22Rv1 (cell line): ENCODE measurements at regions not wholly inside any gene's neighbourhood (a gene's known extent, or its start where the extent isn't known, plus 50 kb on each side); places are given as distances from the start of the nearest gene placed in this dataset.
"Not testable (repeated sequence)": the region's sequence is repeated elsewhere in the genome, so short reads cannot be mapped to it uniquely, and the experiment has no call there.

Source experiments
- H3K27ac ChIP-seq: fragments of 450-650 bp; 2 replicates; pipeline ENCODE4 v1.5.1; 2017
- CTCF ChIP-seq: fragments of 450-650 bp; IDR thresholded peaks from 2 replicates; pipeline ENCODE4 v1.5.1; 2017; ENCODE audit warnings: mild to moderate bottlenecking
- ZFX ChIP-seq: fragments of 450-650 bp; IDR thresholded peaks from 2 replicates; pipeline ENCODE4 v1.6.1; 2017; ENCODE audit warnings: antibody characterized with exemption, borderline replicate concordance

- H3K27ac ChIP-seq, result no peak overlapping the region
- TF ChIP-seq ZFX (no peak), CTCF (no peak)
Measured at GRCh38 chr5:101532430-101532829, 629.3 kb upstream of the ST8SIA4 start.

DNA sequence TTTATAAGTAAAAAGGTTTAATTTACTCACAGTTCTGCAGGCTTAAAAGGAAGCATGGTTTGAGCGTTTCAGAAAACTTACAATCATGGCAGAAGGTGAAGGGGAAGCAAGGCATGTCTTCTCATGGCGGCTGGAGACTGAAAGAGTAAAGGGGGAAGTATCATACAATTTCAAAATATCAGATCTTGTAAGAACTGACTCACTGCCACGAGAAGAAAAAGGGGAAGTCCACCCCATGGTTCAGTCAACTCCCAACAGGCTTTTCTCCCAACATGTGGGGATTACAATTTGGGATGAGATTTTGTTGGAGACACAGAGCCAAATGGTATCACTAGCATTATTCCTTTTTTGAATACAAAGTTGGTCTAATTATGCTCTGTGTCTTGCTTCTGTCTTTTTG, 627.9 kb upstream of the ST8SIA4 start:
- TF ChIP-seq CTCF (no peak), ZFX (no peak)
- no peak overlapping the region for H3K27ac ChIP-seq

GRCh38 chr5:101529094-101529493, 626.0 kb upstream of the ST8SIA4 start:
- H3K27ac ChIP-seq, result not testable (repeated sequence)

DNA sequence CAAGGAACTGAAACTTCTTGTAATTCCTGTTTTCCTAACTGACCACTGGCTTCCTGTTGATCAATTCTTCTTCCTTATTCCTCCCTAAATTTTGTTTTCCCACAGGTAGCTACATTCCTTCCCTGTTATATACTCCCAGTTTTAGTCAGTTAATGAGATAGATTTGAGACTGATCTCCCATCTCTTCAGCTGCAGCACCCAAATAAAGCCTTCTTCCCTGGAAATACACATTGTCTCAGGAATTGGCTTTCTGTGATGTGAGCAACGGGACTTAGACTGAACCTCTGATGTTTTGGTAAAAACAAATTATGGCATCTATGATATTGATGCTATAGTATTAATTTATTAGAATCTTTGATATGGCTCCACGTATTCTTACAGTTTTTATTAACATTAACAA, 617.3 kb upstream of the ST8SIA4 start:
- H3K27ac ChIP-seq, result no peak overlapping the region
- TF ChIP-seq CTCF, result no peak
- no peak for TF ChIP-seq ZFX

DNA sequence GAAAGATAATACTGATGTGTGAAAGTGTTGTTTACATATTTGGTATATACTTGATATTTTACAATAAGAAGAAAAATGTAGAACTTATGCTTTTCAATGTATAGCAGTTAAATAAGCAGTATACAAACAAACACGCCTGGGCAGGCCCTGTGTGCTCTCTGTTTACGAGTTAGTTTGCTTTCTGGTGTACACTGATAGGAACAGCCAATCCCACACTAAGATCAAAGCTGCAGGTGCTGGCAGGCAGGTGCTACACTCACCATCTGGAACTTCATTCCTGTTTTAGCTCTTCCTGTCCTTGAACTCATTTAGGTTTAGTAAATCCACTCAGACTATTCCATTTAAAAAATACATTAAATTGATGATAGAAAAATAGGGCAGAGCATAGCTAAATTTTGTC, 614.7 kb upstream of the ST8SIA4 start:
- no peak overlapping the region for H3K27ac ChIP-seq
- no peak for TF ChIP-seq CTCF
- TF ChIP-seq ZFX, result no peak

GRCh38 chr5:101515721-101516120, 612.6 kb upstream of the ST8SIA4 start:
- no peak overlapping the region for H3K27ac ChIP-seq
- TF ChIP-seq CTCF (no peak), ZFX (no peak)

DNA sequence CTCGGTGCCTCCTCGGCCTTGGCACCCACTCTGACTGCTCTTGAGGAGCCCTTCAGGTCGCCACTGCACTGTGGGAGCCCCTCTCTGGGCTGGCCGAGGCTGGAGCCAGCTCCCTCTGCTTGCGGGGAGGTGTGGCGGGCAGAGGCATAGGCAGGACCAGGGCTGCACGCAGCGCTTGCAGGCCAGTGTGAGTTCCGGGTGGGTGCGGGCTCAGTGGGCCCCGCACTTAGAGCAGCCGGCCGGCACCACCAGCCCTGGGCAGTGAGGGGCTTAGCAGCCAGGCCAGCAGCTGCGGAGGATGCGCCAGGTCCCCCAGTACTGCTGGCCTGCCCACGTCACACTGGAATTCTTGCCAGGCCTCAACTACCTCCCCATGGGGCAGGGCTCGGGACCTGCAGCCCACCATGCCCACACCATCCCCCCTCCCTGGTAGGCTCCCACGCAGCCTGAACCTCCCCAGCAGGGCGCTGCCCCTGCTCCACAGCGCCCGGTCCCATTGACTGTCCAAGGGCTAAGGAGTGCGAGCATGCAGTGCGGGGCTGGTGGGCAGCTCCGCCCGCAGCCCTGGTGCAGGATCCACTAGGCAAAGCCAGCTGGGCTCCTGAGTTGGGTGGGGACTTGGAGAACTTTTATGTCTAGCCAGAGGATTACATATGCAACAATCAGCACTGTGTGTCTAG, 602.9 kb upstream of the ST8SIA4 start:
- TF ChIP-seq CTCF (no peak), ZFX (no peak)
- no peak overlapping the region for H3K27ac ChIP-seq

GRCh38 chr5:101482931-101483330, 579.8 kb upstream of the ST8SIA4 start:
- H3K27ac ChIP-seq, result no peak overlapping the region
- TF ChIP-seq ZFX (no peak), CTCF (no peak)
